Peyer's patch (tissue), 4 donors: ENCODE measurements at regions not wholly inside any gene's neighbourhood (a gene's known extent, or its start where the extent isn't known, plus 50 kb on each side); places are given as distances from the start of the nearest gene placed in this dataset.

ENCODE experiments used
- DNase-seq, 3 donors: peaks; one replicate each; pipeline ENCODE4 v3.0.0-alpha.2; 2017 to 2019
- H3K27ac ChIP-seq, 4 donors: fragments of 200-600 bp; sonication (generic); one replicate each; pipeline ENCODE4 v1.5.1; 2016 to 2019
- H3K27me3 ChIP-seq, 2 donors: fragments of 200-600 bp; sonication (generic); one replicate each; pipeline ENCODE4 v1.5.1; 2019
- H3K36me3 ChIP-seq, 3 donors: fragments of 200-600 bp; sonication (generic); one replicate each; pipeline ENCODE4 v1.5.1; 2016 to 2019
- H3K4me1 ChIP-seq, 4 donors: fragments of 200-600 bp; sonication (generic); one replicate each; pipeline ENCODE4 v1.5.1; 2016 to 2019
- H3K4me3 ChIP-seq, 4 donors: fragments of 200-600 bp; sonication (generic); 1 replicate in 3 of 4; 2 replicates in 1 of 4; pipeline ENCODE4 v1.5.1; 2016 to 2019; ENCODE audit warnings: mild to moderate bottlenecking in 1 of 4
- H3K9me3 ChIP-seq, 4 donors: fragments of 200-600 bp; sonication (generic); one replicate each; pipeline ENCODE4 v1.5.1; 2016 to 2019; ENCODE audit warnings: mild to moderate bottlenecking in 1 of 4
- CTCF ChIP-seq, 6 experiments: fragments of 450-650 bp in 4 of 6; fragments of 200-600 bp in 2 of 6; sonication (generic) in 1 of 6; IDR thresholded peaks; one replicate each; pipeline ENCODE4 v1.5.1; 2017 to 2019; ENCODE audit warnings: antibody characterized with exemption in 6 of 6, mild to moderate bottlenecking in 3 of 6, moderate library complexity in 1 of 6
- POLR2A ChIP-seq, 2 donors: fragments of 450-650 bp; IDR thresholded peaks; one replicate each; pipeline ENCODE4 v1.5.1; 2017; ENCODE audit warnings: antibody characterized with exemption in 2 of 2, mild to moderate bottlenecking in 2 of 2, moderate library complexity in 2 of 2

- H3K27ac ChIP-seq: no peak overlapping the region
- no peak for DNase-seq
- H3K4me3 ChIP-seq: no peak overlapping the region
- TF ChIP-seq CTCF (IDR thresholded peaks at IDR 0.05) (no peak), POLR2A (IDR thresholded peaks at IDR 0.05) (no peak)
- H3K9me3 ChIP-seq: no peaks in the 10 kb centered on the region
- H3K36me3 ChIP-seq: no peaks in the 10 kb centered on the region
- no peaks in the 10 kb centered on the region for H3K4me1 ChIP-seq
- no peaks in the 10 kb centered on the region for H3K27me3 ChIP-seq
These were observed 121.1 kb upstream of the ST6GALNAC5 start for GRCh38 chr1:76746206-76746605.

GRCh38 chr1:76754730-76755129 lies 112.5 kb upstream of the ST6GALNAC5 start:
- Histone ChIP-seq H3K27ac (no peak overlapping the region), H3K27me3 (no peaks in the 10 kb centered on the region), H3K9me3 (no peaks in the 10 kb centered on the region), H3K4me3 (no peak overlapping the region), H3K36me3 (no peaks in the 10 kb centered on the region), H3K4me1 (no peaks in the 10 kb centered on the region)
- no peak for DNase-seq
- TF ChIP-seq CTCF (IDR thresholded peaks at IDR 0.05): no peak
- no peak for TF ChIP-seq POLR2A (IDR thresholded peaks at IDR 0.05)

- Histone ChIP-seq H3K27ac (no peak overlapping the region), H3K4me1 (no peaks in the 10 kb centered on the region), H3K4me3 (no peak overlapping the region), H3K36me3 (no peaks in the 10 kb centered on the region), H3K9me3 (no peaks in the 10 kb centered on the region), H3K27me3 (no peaks in the 10 kb centered on the region)
- no peak for DNase-seq
- TF ChIP-seq CTCF (IDR thresholded peaks at IDR 0.05): no peak
- no peak for TF ChIP-seq POLR2A (IDR thresholded peaks at IDR 0.05)
These were observed 108.0 kb upstream of the ST6GALNAC5 start for GRCh38 chr1:76759171-76759860.

GRCh38 chr1:76759950-76760349 lies 107.3 kb upstream of the ST6GALNAC5 start:
- Histone ChIP-seq H3K9me3 (no peaks in the 10 kb centered on the region), H3K4me1 (no peaks in the 10 kb centered on the region), H3K4me3 (no peak overlapping the region), H3K27ac (no peak overlapping the region), H3K36me3 (no peaks in the 10 kb centered on the region), H3K27me3 (no peaks in the 10 kb centered on the region)
- TF ChIP-seq POLR2A (IDR thresholded peaks at IDR 0.05) (no peak), CTCF (IDR thresholded peaks at IDR 0.05) (no peak)
- DNase-seq: no peak

GRCh38 chr1:76763738-76764137 lies 103.5 kb upstream of the ST6GALNAC5 start:
- no peak for TF ChIP-seq POLR2A (IDR thresholded peaks at IDR 0.05)
- no peak for TF ChIP-seq CTCF (IDR thresholded peaks at IDR 0.05)

More at GRCh38 chr1:76763738-76764137, 103.5 kb upstream of the ST6GALNAC5 start:
- no peaks in the 10 kb centered on the region for H3K27me3 ChIP-seq
- no peak overlapping the region for H3K27ac ChIP-seq
- H3K36me3 ChIP-seq: no peaks in the 10 kb centered on the region
- H3K9me3 ChIP-seq: no peaks in the 10 kb centered on the region
- H3K4me1 ChIP-seq: no peaks in the 10 kb centered on the region
- DNase-seq: no peak
- H3K4me3 ChIP-seq: no peak overlapping the region
